CD14-positive monocyte (primary cell): ENCODE measurements at regions not wholly inside any gene's neighbourhood (a gene's known extent, or its start where the extent isn't known, plus 50 kb on each side); places are given as distances from the start of the nearest gene placed in this dataset.
"Not testable (repeated sequence)": the region's sequence is repeated elsewhere in the genome, so short reads cannot be mapped to it uniquely, and the experiment has no call there.

ENCODE experiments used
- DNase-seq, 3 donors: peaks; one replicate each; pipeline ENCODE4 v3.0.0-alpha.2; 2011 to 2022
- H2AFZ ChIP-seq: 2 replicates; pipeline ENCODE4 v1.6.0; 2012; ENCODE audit warnings: mild to moderate bottlenecking, low read depth, low read length, inconsistent platforms; ENCODE audit not compliant: insufficient read depth, poor library complexity, severe bottlenecking
- H3K27ac ChIP-seq, 2 donors: 1 replicate in 1 of 2; 2 replicates in 1 of 2; pipeline ENCODE4 v1.5.1; 2012 to 2013; ENCODE audit warnings: low read length in 2 of 2, control low read depth in 1 of 2, inconsistent platforms in 1 of 2, low read depth in 1 of 2, mild to moderate bottlenecking in 1 of 2
- H3K27me3 ChIP-seq, 2 donors: one replicate each; pipeline versions ENCODE4 v1.6.0 to v1.6.1; 2011 to 2013; ENCODE audit warnings: low read length in 2 of 2; ENCODE audit not compliant: control insufficient read depth in 2 of 2, insufficient read depth in 2 of 2
- H3K36me3 ChIP-seq, 2 donors: replicated peaks in 1 of 2; 1 replicate in 1 of 2; 2 replicates in 1 of 2; pipeline versions ENCODE4 v1.5.1 to v1.6.1; 2012 to 2013; ENCODE audit warnings: low read length in 2 of 2, control low read depth in 1 of 2, inconsistent platforms in 1 of 2, mild to moderate bottlenecking in 1 of 2; ENCODE audit not compliant: insufficient read depth in 2 of 2, control insufficient read depth in 1 of 2
- H3K4me1 ChIP-seq, 2 donors: 1 replicate in 1 of 2; 2 replicates in 1 of 2; pipeline versions ENCODE4 v1.5.1 to v1.6.1; 2012 to 2013; ENCODE audit warnings: low read length in 2 of 2, control low read depth in 1 of 2, inconsistent platforms in 1 of 2, mild to moderate bottlenecking in 1 of 2, moderate library complexity in 1 of 2; ENCODE audit not compliant: insufficient read depth in 2 of 2, control insufficient read depth in 1 of 2
- H3K4me2 ChIP-seq: replicated peaks from 2 replicates; pipeline ENCODE3; 2012; ENCODE audit warnings: low read length, moderate library complexity, mild to moderate bottlenecking; ENCODE audit not compliant: poor library complexity, severe bottlenecking; ENCODE audit errors: extremely low read depth
- H3K4me3 ChIP-seq, 3 experiments: fragments of 200-600 bp in 1 of 3; sonication (generic) in 1 of 3; replicated peaks in 1 of 3; 1 replicate in 2 of 3; 2 replicates in 1 of 3; pipeline ENCODE4 v1.5.1; 2011 to 2013; ENCODE audit warnings: low read length in 3 of 3, mild to moderate bottlenecking in 3 of 3, control low read depth in 2 of 3, low read depth in 2 of 3, inconsistent platforms in 1 of 3, moderate library complexity in 1 of 3
- H3K79me2 ChIP-seq: 2 replicates; pipeline ENCODE4 v1.6.0; 2012; ENCODE audit warnings: mild to moderate bottlenecking, control low read depth, inconsistent platforms, low read length, moderate library complexity; ENCODE audit not compliant: insufficient read depth
- H3K9ac ChIP-seq: 2 replicates; pipeline ENCODE4 v1.6.0; 2017; ENCODE audit warnings: low read length, mild to moderate bottlenecking; ENCODE audit not compliant: insufficient read depth, poor library complexity, severe bottlenecking
- H3K9me3 ChIP-seq, 2 donors: replicated peaks in 1 of 2; 1 replicate in 1 of 2; 2 replicates in 1 of 2; pipeline versions ENCODE4 v1.5.1 to v1.6.1; 2012 to 2013; ENCODE audit warnings: low read length in 2 of 2, control low read depth in 1 of 2; ENCODE audit not compliant: control insufficient read depth in 1 of 2, insufficient read depth in 1 of 2
- H4K20me1 ChIP-seq: 2 replicates; pipeline ENCODE4 v1.6.0; 2012; ENCODE audit warnings: mild to moderate bottlenecking, low read length, control low read depth, moderate library complexity; ENCODE audit not compliant: insufficient read depth
- H3K27ac Mint-ChIP-seq, 7 donors: one replicate each; pipeline ENCODE4 v1.8.0; 2020; ENCODE audit warnings: mild to moderate bottlenecking in 7 of 7, mixed read lengths in 7 of 7, moderate library complexity in 6 of 7, inconsistent platforms in 2 of 7
- H3K27me3 Mint-ChIP-seq, 3 donors: one replicate each; pipeline ENCODE4 v1.8.0; 2021 to 2022; ENCODE audit warnings: low read depth in 3 of 3, mild to moderate bottlenecking in 3 of 3, mixed read lengths in 3 of 3, moderate library complexity in 3 of 3, inconsistent platforms in 1 of 3
- H3K36me3 Mint-ChIP-seq, 2 donors: one replicate each; pipeline ENCODE4 v1.8.0; 2020; ENCODE audit warnings: mixed read lengths in 2 of 2, inconsistent platforms in 1 of 2, mild to moderate bottlenecking in 1 of 2
- H3K4me1 Mint-ChIP-seq: one replicate; pipeline ENCODE4 v1.8.0; 2020; ENCODE audit warnings: mild to moderate bottlenecking, mixed read lengths
- H3K4me3 Mint-ChIP-seq, 2 donors: one replicate each; pipeline ENCODE4 v1.8.0; 2020; ENCODE audit warnings: mild to moderate bottlenecking in 2 of 2, mixed read lengths in 2 of 2, moderate library complexity in 1 of 2
- H3K9me3 Mint-ChIP-seq, 7 donors: one replicate each; pipeline ENCODE4 v1.8.0; 2020 to 2022; ENCODE audit warnings: mixed read lengths in 7 of 7, mild to moderate bottlenecking in 6 of 7, moderate library complexity in 6 of 7, inconsistent platforms in 2 of 7
- WGBS: methylation state at CpG from one replicate; pipeline ENCODE4 v1.1.5; 2013; ENCODE audit warnings: missing lambda C conversion rate; ENCODE audit not compliant: insufficient coverage; 5-methylcytosine and 5-hydroxymethylcytosine counted together
- intact Hi-C, 2 donors: fragments of 100-400 bp; cut with micrococcal nuclease; formaldehyde crosslinking; loops; one replicate each; pipeline versions ENCODE4 v1.15.0 to v1.15.1; 2023
- TF ChIP-seq, protein P1 (sequence below): fragments of 200-600 bp; IDR thresholded peaks from one replicate; pipeline ENCODE4 v1.8.0; 2022; ENCODE audit warnings: antibody characterized with exemption, mild to moderate bottlenecking

DNA sequence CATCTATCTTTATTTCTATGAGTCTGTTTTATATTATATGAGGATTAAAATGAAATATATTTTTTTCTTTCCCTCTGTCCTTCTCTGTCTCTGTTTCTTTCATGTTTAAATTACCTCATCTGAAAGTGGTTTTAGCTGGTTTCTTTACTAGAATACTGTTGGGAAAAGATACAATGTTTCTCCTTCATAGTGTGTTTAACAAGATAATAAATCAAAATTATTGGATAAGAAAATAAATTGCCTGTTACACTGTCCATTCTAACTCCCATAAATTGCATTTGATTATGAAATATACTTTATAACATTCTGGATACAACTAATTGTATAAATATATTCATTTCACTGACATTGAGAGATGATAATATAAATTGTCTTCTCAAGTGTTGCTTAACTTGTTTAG, 1168.0 kb downstream of the PLA2G4A start:
- Mint-ChIP-seq H3K27me3 (no peaks in the 10 kb centered on the region), H3K36me3 (no peaks in the 10 kb centered on the region), H3K9me3 (peaks cover 0 to 6% (median 2%) of the 10 kb centered on the region in 7 donors), H3K4me1 (no peaks in the 10 kb centered on the region), H3K27ac (no peak overlapping the region), H3K4me3 (no peak overlapping the region)
- Histone ChIP-seq H3K79me2 (no peaks in the 10 kb centered on the region), H4K20me1 (no peaks in the 10 kb centered on the region), H3K4me3 (no peak overlapping the region), H3K36me3 (no peaks in the 10 kb centered on the region), H3K4me2 (no peak overlapping the region), H2AFZ (no peak overlapping the region), H3K9ac (no peak overlapping the region), H3K27ac (no peak overlapping the region), H3K27me3 (no peaks in the 10 kb centered on the region), H3K4me1 (no peaks in the 10 kb centered on the region), H3K9me3 (no peaks in the 10 kb centered on the region)
- TF ChIP-seq, protein P1, sequence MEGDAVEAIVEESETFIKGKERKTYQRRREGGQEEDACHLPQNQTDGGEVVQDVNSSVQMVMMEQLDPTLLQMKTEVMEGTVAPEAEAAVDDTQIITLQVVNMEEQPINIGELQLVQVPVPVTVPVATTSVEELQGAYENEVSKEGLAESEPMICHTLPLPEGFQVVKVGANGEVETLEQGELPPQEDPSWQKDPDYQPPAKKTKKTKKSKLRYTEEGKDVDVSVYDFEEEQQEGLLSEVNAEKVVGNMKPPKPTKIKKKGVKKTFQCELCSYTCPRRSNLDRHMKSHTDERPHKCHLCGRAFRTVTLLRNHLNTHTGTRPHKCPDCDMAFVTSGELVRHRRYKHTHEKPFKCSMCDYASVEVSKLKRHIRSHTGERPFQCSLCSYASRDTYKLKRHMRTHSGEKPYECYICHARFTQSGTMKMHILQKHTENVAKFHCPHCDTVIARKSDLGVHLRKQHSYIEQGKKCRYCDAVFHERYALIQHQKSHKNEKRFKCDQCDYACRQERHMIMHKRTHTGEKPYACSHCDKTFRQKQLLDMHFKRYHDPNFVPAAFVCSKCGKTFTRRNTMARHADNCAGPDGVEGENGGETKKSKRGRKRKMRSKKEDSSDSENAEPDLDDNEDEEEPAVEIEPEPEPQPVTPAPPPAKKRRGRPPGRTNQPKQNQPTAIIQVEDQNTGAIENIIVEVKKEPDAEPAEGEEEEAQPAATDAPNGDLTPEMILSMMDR, result no peak
- intact Hi-C loops, result no loop called here
- no peak for DNase-seq

- no peaks in the 10 kb centered on the region for H3K36me3 ChIP-seq
- H2AFZ ChIP-seq, result no peak overlapping the region
- no peaks in the 10 kb centered on the region for H3K79me2 ChIP-seq
Measured at GRCh38 chr1:187999973-188000372, 1171.2 kb downstream of the PLA2G4A start.

GRCh38 chr1:188003687-188004086, 1174.9 kb downstream of the PLA2G4A start:
- H3K27ac Mint-ChIP-seq, H3K4me2 ChIP-seq, H3K27me3 ChIP-seq, H3K4me3 Mint-ChIP-seq, H3K27ac ChIP-seq, H3K9me3 ChIP-seq, H3K4me3 ChIP-seq, H3K9ac ChIP-seq, DNase-seq, intact Hi-C loops, H3K4me1 ChIP-seq, H3K27me3 Mint-ChIP-seq, H3K4me1 Mint-ChIP-seq, H3K36me3 ChIP-seq, H3K79me2 ChIP-seq, H2AFZ ChIP-seq, H3K36me3 Mint-ChIP-seq, H4K20me1 ChIP-seq: not testable (repeated sequence)
- H3K9me3 Mint-ChIP-seq, result peaks cover 0 to 10% (median 8%) of the 10 kb centered on the region in 7 donors
- WGBS, result 71% methylated on average over 1 of the region's 1 CpG

More at GRCh38 chr1:187999973-188000372, 1171.2 kb downstream of the PLA2G4A start:
- Histone ChIP-seq H3K4me2 (no peak overlapping the region), H3K4me3 (no peak overlapping the region), H3K27me3 (no peaks in the 10 kb centered on the region), H4K20me1 (no peaks in the 10 kb centered on the region), H3K9ac (no peak overlapping the region), H3K9me3 (peaks cover 0 to 4% of the 10 kb centered on the region in 2 donors), H3K27ac (no peak overlapping the region), H3K4me1 (no peaks in the 10 kb centered on the region)
- no peak for DNase-seq
- TF ChIP-seq, protein P1, result no peak
- no peak overlapping the region for H3K4me3 Mint-ChIP-seq
- H3K27me3 Mint-ChIP-seq, result no peaks in the 10 kb centered on the region
- H3K27ac Mint-ChIP-seq, result no peak overlapping the region
- H3K36me3 Mint-ChIP-seq, result no peaks in the 10 kb centered on the region
- no peaks in the 10 kb centered on the region for H3K4me1 Mint-ChIP-seq
- peaks cover 0 to 13% (median 7%) of the 10 kb centered on the region in 7 donors for H3K9me3 Mint-ChIP-seq
- intact Hi-C loops, result no loop called here
